HepG2 (cell line): ENCODE measurements at regions not wholly inside any gene's neighbourhood (a gene's known extent, or its start where the extent isn't known, plus 50 kb on each side); places are given as distances from the start of the nearest gene placed in this dataset.

Source experiments
- CBX5 ChIP-seq: sonication (generic); formaldehyde crosslinking; IDR thresholded peaks from 2 replicates; pipeline ENCODE4 v1.4.0; 2020; ENCODE audit warnings: missing genetic modification reagents, borderline replicate concordance
- CHD4 ChIP-seq: fragments of 200-600 bp; sonication (generic); IDR thresholded peaks from 2 replicates; pipeline ENCODE4 v1.7.0; 2017; ENCODE audit warnings: mild to moderate bottlenecking, low read length, borderline replicate concordance
- EZH2 ChIP-seq: conservative IDR thresholded peaks from 2 replicates; pipeline ENCODE4 v1.6.1; 2012; ENCODE audit warnings: mild to moderate bottlenecking, low read depth, low read length, moderate library complexity
- GPN1 ChIP-seq: sonication (generic); formaldehyde crosslinking; IDR thresholded peaks from 2 replicates; pipeline ENCODE4 v1.5.1; 2020; ENCODE audit warnings: missing genetic modification reagents, borderline replicate concordance
- NR2F2 ChIP-seq: IDR thresholded peaks from 2 replicates; pipeline ENCODE4 v1.6.1; 2012; ENCODE audit warnings: low read depth, inconsistent platforms, borderline replicate concordance
- PRPF4 ChIP-seq: fragments of 200-400 bp; formaldehyde crosslinking; IDR thresholded peaks from 2 replicates; pipeline ENCODE4 v1.6.1; 2016; ENCODE audit warnings: low read length, low read depth; ENCODE audit not compliant: poor library complexity, severe bottlenecking
- RFXAP ChIP-seq: sonication (generic); formaldehyde crosslinking; IDR thresholded peaks from 2 replicates; pipeline ENCODE4 v1.4.0; 2020; ENCODE audit warnings: missing genetic modification reagents, borderline replicate concordance
- TF ChIP-seq, protein P1 (sequence below): sonication (generic); formaldehyde crosslinking; IDR thresholded peaks from 2 replicates; pipeline ENCODE4 v1.4.0; 2020; ENCODE audit warnings: missing genetic modification reagents
- TF ChIP-seq, protein P2 (sequence below): sonication (generic); formaldehyde crosslinking; IDR thresholded peaks from 2 replicates; pipeline ENCODE4 v1.4.0; 2020; ENCODE audit warnings: missing genetic modification reagents
- TF ChIP-seq, protein P3 (sequence below): sonication (generic); formaldehyde crosslinking; IDR thresholded peaks from 2 replicates; pipeline ENCODE4 v1.4.0; 2020; ENCODE audit warnings: missing genetic modification reagents
- TF ChIP-seq, protein P4 (sequence below): sonication (generic); formaldehyde crosslinking; IDR thresholded peaks from 2 replicates; pipeline ENCODE4 v1.5.0; 2020; ENCODE audit warnings: mild to moderate bottlenecking, missing genetic modification reagents, moderate library complexity
- TF ChIP-seq, protein P5 (sequence below), 2 experiments: sonication (generic) in 1 of 2; formaldehyde crosslinking in 1 of 2; IDR thresholded peaks; 2 replicates each; pipeline versions ENCODE4 v1.4.0 to v1.6.1; 2018 to 2020; ENCODE audit warnings: missing genetic modification reagents in 2 of 2, borderline replicate concordance in 1 of 2, low read depth in 1 of 2, mild to moderate bottlenecking in 1 of 2, missing biosample characterization in 1 of 2
- TF ChIP-seq, protein P6 (sequence below): sonication (generic); formaldehyde crosslinking; IDR thresholded peaks from 2 replicates; pipeline ENCODE4 v1.8.0; 2023; ENCODE audit warnings: mild to moderate bottlenecking, missing genetic modification reagents

DNA sequence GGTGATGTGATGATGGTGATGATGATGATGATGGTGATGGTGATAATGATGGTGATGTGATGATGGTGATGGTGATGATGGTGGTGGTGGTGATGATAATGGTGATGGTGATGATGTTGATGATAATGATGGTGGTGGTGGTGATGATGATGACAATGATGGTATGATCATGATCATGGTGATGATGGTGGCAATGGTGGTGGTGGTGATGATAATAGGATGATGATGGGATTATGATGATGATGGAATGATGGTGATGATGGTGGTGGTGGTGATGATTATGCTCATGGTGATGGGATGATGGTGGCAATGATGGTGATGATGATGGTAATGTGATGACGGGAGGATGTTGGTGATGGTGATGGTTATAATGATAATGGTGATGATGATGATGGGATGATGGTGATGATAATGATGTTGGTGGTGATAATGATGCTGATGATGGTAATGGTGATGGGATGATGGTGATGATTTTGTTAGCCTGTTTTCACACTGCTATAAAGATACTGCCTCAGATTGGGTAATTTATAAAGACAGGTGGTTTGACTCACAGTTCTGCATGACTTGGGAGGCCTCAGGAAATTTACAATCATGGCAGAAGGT is 314.8 kb upstream of the SFSWAP start:
- TF ChIP-seq, protein P1, sequence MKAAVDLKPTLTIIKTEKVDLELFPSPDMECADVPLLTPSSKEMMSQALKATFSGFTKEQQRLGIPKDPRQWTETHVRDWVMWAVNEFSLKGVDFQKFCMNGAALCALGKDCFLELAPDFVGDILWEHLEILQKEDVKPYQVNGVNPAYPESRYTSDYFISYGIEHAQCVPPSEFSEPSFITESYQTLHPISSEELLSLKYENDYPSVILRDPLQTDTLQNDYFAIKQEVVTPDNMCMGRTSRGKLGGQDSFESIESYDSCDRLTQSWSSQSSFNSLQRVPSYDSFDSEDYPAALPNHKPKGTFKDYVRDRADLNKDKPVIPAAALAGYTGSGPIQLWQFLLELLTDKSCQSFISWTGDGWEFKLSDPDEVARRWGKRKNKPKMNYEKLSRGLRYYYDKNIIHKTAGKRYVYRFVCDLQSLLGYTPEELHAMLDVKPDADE, result no peak
- TF ChIP-seq, protein P2, sequence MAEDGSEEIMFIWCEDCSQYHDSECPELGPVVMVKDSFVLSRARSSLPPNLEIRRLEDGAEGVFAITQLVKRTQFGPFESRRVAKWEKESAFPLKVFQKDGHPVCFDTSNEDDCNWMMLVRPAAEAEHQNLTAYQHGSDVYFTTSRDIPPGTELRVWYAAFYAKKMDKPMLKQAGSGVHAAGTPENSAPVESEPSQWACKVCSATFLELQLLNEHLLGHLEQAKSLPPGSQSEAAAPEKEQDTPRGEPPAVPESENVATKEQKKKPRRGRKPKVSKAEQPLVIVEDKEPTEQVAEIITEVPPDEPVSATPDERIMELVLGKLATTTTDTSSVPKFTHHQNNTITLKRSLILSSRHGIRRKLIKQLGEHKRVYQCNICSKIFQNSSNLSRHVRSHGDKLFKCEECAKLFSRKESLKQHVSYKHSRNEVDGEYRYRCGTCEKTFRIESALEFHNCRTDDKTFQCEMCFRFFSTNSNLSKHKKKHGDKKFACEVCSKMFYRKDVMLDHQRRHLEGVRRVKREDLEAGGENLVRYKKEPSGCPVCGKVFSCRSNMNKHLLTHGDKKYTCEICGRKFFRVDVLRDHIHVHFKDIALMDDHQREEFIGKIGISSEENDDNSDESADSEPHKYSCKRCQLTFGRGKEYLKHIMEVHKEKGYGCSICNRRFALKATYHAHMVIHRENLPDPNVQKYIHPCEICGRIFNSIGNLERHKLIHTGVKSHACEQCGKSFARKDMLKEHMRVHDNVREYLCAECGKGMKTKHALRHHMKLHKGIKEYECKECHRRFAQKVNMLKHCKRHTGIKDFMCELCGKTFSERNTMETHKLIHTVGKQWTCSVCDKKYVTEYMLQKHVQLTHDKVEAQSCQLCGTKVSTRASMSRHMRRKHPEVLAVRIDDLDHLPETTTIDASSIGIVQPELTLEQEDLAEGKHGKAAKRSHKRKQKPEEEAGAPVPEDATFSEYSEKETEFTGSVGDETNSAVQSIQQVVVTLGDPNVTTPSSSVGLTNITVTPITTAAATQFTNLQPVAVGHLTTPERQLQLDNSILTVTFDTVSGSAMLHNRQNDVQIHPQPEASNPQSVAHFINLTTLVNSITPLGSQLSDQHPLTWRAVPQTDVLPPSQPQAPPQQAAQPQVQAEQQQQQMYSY (CRISPR knock-in tag), result no peak
- TF ChIP-seq, protein P3, sequence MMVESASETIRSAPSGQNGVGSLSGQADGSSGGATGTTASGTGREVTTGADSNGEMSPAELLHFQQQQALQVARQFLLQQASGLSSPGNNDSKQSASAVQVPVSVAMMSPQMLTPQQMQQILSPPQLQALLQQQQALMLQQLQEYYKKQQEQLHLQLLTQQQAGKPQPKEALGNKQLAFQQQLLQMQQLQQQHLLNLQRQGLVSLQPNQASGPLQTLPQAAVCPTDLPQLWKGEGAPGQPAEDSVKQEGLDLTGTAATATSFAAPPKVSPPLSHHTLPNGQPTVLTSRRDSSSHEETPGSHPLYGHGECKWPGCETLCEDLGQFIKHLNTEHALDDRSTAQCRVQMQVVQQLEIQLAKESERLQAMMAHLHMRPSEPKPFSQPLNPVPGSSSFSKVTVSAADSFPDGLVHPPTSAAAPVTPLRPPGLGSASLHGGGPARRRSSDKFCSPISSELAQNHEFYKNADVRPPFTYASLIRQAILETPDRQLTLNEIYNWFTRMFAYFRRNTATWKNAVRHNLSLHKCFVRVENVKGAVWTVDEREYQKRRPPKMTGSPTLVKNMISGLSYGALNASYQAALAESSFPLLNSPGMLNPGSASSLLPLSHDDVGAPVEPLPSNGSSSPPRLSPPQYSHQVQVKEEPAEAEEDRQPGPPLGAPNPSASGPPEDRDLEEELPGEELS, result no peak
- TF ChIP-seq EZH2 (no peak), PRPF4 (no peak), CHD4 (no peak), RFXAP (CRISPR knock-in tag) (no peak), GPN1 (CRISPR knock-in tag) (no peak), CBX5 (no peak), NR2F2 (no peak)
- TF ChIP-seq, protein P4, sequence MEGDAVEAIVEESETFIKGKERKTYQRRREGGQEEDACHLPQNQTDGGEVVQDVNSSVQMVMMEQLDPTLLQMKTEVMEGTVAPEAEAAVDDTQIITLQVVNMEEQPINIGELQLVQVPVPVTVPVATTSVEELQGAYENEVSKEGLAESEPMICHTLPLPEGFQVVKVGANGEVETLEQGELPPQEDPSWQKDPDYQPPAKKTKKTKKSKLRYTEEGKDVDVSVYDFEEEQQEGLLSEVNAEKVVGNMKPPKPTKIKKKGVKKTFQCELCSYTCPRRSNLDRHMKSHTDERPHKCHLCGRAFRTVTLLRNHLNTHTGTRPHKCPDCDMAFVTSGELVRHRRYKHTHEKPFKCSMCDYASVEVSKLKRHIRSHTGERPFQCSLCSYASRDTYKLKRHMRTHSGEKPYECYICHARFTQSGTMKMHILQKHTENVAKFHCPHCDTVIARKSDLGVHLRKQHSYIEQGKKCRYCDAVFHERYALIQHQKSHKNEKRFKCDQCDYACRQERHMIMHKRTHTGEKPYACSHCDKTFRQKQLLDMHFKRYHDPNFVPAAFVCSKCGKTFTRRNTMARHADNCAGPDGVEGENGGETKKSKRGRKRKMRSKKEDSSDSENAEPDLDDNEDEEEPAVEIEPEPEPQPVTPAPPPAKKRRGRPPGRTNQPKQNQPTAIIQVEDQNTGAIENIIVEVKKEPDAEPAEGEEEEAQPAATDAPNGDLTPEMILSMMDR (CRISPR knock-in tag), result no peak
- TF ChIP-seq, protein P5, sequence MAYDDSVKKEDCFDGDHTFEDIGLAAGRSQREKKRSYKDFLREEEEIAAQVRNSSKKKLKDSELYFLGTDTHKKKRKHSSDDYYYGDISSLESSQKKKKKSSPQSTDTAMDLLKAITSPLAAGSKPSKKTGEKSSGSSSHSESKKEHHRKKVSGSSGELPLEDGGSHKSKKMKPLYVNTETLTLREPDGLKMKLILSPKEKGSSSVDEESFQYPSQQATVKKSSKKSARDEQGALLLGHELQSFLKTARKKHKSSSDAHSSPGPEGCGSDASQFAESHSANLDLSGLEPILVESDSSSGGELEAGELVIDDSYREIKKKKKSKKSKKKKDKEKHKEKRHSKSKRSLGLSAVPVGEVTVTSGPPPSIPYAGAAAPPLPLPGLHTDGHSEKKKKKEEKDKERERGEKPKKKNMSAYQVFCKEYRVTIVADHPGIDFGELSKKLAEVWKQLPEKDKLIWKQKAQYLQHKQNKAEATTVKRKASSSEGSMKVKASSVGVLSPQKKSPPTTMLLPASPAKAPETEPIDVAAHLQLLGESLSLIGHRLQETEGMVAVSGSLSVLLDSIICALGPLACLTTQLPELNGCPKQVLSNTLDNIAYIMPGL (CRISPR knock-in tag; IDR thresholded peaks at IDR 0.05; ENCODE audit: borderline replicate concordance in 1 of 2, low read depth in 1 of 2), result no peak
- TF ChIP-seq, protein P6, sequence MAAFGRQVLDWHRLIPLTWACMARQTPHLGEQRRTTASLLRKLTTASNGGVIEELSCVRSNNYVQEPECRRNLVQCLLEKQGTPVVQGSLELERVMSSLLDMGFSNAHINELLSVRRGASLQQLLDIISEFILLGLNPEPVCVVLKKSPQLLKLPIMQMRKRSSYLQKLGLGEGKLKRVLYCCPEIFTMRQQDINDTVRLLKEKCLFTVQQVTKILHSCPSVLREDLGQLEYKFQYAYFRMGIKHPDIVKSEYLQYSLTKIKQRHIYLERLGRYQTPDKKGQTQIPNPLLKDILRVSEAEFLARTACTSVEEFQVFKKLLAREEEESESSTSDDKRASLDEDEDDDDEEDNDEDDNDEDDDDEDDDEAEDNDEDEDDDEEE (CRISPR knock-in tag), result no peak
